Activated CD4-positive, alpha-beta T cell treated with anti-CD3 and anti-CD28 coated beads, Interleukin-2, amount 10 ng/mL, durations not matched to agents 24 days and 14 days (primary cell): ENCODE measurements at regions not wholly inside any gene's neighbourhood (a gene's known extent, or its start where the extent isn't known, plus 50 kb on each side); places are given as distances from the start of the nearest gene placed in this dataset.
"Not testable (repeated sequence)": the region's sequence is repeated elsewhere in the genome, so short reads cannot be mapped to it uniquely, and the experiment has no call there.

ENCODE experiments used
- DNase-seq: peaks from one replicate; pipeline ENCODE4 v3.0.0; 2022
- H3K27ac Mint-ChIP-seq: one replicate; pipeline ENCODE4 v1.8.0; 2022; ENCODE audit warnings: mild to moderate bottlenecking, mixed read lengths
- H3K27me3 Mint-ChIP-seq: one replicate; pipeline ENCODE4 v1.8.0; 2022; ENCODE audit warnings: mixed read lengths
- H3K36me3 Mint-ChIP-seq: one replicate; pipeline ENCODE4 v1.8.0; 2022; ENCODE audit warnings: low read depth, mild to moderate bottlenecking, mixed read lengths
- H3K4me1 Mint-ChIP-seq: one replicate; pipeline ENCODE4 v1.8.0; 2021; ENCODE audit warnings: mixed read lengths
- H3K4me3 Mint-ChIP-seq: one replicate; pipeline ENCODE4 v1.8.0; 2022; ENCODE audit warnings: mild to moderate bottlenecking, moderate library complexity, mixed read lengths
- H3K9me3 Mint-ChIP-seq: one replicate; pipeline ENCODE4 v1.8.0; 2021; ENCODE audit warnings: mixed read lengths
- intact Hi-C: fragments of 100-400 bp; cut with micrococcal nuclease; formaldehyde crosslinking; loops from one replicate; pipeline ENCODE4 v1.15.1; 2023

GRCh38 chr18:39168723-39169122 is 1603.1 kb upstream of the CELF4 start:
- no peaks in the 10 kb centered on the region for H3K27me3 Mint-ChIP-seq
- no peak for DNase-seq
- H3K4me3 Mint-ChIP-seq: no peak overlapping the region
- no peaks in the 10 kb centered on the region for H3K36me3 Mint-ChIP-seq
- intact Hi-C loops: no loop called here
- no peak overlapping the region for H3K27ac Mint-ChIP-seq
- H3K4me1 Mint-ChIP-seq: no peaks in the 10 kb centered on the region
- peaks cover 3% of the 10 kb centered on the region for H3K9me3 Mint-ChIP-seq

GRCh38 chr18:39167990-39168389 is 1602.4 kb upstream of the CELF4 start:
- Mint-ChIP-seq H3K27ac (no peak overlapping the region), H3K4me1 (no peaks in the 10 kb centered on the region), H3K27me3 (no peaks in the 10 kb centered on the region), H3K4me3 (no peak overlapping the region), H3K9me3 (peaks cover 3% of the 10 kb centered on the region), H3K36me3 (no peaks in the 10 kb centered on the region)
- intact Hi-C loops: no loop called here
- DNase-seq: no peak

GRCh38 chr18:39166776-39167175 is 1601.2 kb upstream of the CELF4 start:
- peaks cover 3% of the 10 kb centered on the region for H3K9me3 Mint-ChIP-seq
- H3K36me3 Mint-ChIP-seq: no peaks in the 10 kb centered on the region
- no peak overlapping the region for H3K27ac Mint-ChIP-seq
- H3K27me3 Mint-ChIP-seq: no peaks in the 10 kb centered on the region
- intact Hi-C loops: no loop called here
- no peaks in the 10 kb centered on the region for H3K4me1 Mint-ChIP-seq
- H3K4me3 Mint-ChIP-seq: no peak overlapping the region
- DNase-seq: no peak

DNA sequence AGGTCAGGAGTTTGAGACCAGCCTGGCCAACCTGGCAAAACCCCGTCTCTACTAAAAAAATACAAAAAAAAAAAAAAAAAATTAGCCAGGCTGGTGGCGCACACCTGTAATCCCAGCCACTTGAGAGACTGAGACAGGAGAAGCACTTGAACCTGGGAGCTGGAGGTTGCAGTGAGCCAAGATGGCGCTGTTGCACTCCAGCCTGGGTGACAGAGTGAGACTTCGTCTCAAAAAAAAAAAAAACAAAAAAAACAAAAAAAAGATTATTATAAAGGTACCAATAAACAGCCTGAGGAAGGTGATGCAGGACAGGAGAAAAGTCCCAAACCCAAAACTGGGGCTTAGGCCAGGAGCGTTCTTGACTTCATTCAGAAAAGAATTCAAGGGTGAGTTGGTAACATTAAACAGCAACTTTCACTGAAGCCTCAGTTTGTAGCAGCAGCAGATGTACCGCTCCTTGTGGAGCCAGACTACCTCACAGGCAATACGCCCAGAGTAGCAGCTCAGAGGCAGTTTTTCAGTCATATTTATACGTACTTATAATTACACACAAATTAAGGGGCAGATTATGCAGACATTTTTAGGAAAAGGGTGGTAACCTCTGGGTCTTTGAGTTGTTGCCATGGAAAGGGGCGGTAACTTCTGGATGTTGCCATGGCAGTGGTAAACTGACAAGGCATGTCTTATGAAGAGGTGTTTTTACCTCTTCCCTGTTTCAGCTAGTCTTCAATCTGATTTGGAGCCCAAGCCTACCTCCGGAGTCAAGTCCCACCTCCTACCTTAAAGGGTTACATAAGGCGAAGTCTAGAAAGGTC is 1596.6 kb upstream of the CELF4 start:
- no peaks in the 10 kb centered on the region for H3K27me3 Mint-ChIP-seq
- intact Hi-C loops: no loop called here
- H3K4me1 Mint-ChIP-seq: no peaks in the 10 kb centered on the region
- peaks cover 3% of the 10 kb centered on the region for H3K9me3 Mint-ChIP-seq
- DNase-seq: no peak
- H3K27ac Mint-ChIP-seq: no peak overlapping the region
- no peak overlapping the region for H3K4me3 Mint-ChIP-seq
- H3K36me3 Mint-ChIP-seq: no peaks in the 10 kb centered on the region

DNA sequence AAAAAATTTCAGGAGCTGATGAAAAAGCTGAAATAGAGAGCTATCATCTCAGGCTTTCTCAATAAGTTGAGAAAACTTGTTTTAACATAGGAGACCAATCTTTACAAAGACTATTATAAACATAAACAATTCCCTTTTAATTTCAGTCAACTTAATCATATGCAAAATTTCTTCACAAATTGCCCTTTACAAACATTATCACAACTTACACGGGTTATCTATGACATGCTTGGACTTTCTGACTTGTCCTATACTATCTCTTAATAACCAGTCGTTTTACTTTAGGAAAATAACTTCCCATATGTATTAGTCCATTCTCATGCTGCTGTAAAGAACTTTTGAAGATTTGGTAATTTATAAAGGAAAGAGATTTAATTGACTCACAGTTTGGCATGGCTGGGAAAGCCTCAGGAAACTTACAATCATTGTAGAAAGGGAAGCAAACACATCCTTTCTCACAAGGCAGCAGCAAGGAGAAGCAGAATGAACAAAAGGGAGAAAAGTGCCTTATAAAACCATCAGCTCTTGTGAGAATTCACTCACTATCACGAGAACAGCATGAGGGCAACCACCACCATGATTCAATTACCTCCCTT is 1583.7 kb upstream of the CELF4 start:
- Mint-ChIP-seq H3K9me3 (peaks cover 10% of the 10 kb centered on the region), H3K27ac (no peak overlapping the region), H3K4me1 (no peaks in the 10 kb centered on the region), H3K27me3 (no peaks in the 10 kb centered on the region), H3K4me3 (no peak overlapping the region), H3K36me3 (no peaks in the 10 kb centered on the region)
- DNase-seq: no peak
- intact Hi-C loops: no loop called here

DNA sequence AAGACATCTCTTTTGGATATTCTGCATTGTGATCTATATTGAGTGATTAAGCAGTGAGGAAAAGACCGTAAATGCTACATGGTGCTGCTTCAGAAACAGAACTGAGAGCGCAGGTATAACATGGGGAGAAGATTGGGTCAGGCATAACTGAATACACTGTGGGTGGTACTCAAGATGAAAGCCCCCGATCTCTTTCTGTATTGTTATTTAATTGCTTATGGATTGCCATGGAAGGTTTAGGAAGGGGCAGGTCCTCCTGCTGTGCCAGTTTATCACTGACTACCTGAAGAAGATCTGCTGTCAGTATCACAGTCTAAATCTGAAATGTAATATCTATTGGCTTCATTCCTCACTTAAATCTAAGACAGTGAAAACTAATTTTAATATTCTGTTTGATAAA is 1568.7 kb upstream of the CELF4 start:
- no peaks in the 10 kb centered on the region for H3K9me3 Mint-ChIP-seq
- intact Hi-C loops: no loop called here
- no peaks in the 10 kb centered on the region for H3K4me1 Mint-ChIP-seq
- no peak overlapping the region for H3K4me3 Mint-ChIP-seq
- H3K27ac Mint-ChIP-seq: no peak overlapping the region
- no peaks in the 10 kb centered on the region for H3K36me3 Mint-ChIP-seq
- no peaks in the 10 kb centered on the region for H3K27me3 Mint-ChIP-seq
- DNase-seq: no peak

DNA sequence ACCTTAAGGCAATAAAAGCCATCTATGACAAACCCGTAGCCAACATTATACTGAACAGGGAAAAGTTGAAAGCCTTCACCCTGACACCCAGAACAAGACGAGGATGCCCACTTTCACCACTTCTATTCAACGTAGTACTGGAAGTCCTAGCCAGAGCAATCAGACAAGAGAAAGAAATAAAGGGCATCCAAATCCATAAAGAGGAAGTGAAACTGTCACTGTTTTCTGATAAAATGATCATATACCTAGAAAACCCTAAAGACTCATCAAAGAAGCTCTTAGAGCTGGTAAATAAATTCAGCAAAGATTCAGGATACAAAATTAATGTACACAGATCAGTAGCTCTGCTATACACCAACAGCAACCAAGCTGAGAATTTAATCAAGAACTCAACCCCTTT is 1561.9 kb upstream of the CELF4 start:
- H3K27ac Mint-ChIP-seq, intact Hi-C loops, H3K4me1 Mint-ChIP-seq, H3K36me3 Mint-ChIP-seq, H3K4me3 Mint-ChIP-seq, H3K27me3 Mint-ChIP-seq, DNase-seq: not testable (repeated sequence)
- H3K9me3 Mint-ChIP-seq: peaks cover 11% of the 10 kb centered on the region

DNA sequence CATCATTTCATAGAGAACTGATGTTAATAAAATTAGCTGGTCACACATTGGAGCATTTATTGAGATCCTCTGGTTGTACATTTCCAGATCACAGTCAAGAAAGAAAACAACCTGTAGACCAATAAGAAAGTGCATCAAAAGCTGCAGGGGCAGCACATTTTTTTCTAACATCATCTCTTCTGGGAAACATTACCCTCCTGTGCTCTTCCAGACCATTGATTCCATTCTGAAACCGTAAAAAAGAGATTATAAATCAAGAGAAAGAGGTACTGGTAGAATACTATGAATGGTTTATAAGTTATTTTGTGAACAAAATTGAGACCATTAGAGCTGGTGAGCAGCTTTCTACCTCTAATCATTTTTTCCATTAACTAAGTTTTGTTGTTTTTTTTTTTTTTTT is 1548.2 kb upstream of the CELF4 start:
- Mint-ChIP-seq H3K9me3 (no peaks in the 10 kb centered on the region), H3K4me3 (no peak overlapping the region), H3K27me3 (no peaks in the 10 kb centered on the region), H3K27ac (no peak overlapping the region), H3K36me3 (no peaks in the 10 kb centered on the region), H3K4me1 (no peaks in the 10 kb centered on the region)
- no peak for DNase-seq
- intact Hi-C loops: no loop called here

GRCh38 chr18:39105104-39105503 is 1539.5 kb upstream of the CELF4 start:
- DNase-seq: no peak
- intact Hi-C loops: no loop called here
- no peaks in the 10 kb centered on the region for H3K27me3 Mint-ChIP-seq

DNA sequence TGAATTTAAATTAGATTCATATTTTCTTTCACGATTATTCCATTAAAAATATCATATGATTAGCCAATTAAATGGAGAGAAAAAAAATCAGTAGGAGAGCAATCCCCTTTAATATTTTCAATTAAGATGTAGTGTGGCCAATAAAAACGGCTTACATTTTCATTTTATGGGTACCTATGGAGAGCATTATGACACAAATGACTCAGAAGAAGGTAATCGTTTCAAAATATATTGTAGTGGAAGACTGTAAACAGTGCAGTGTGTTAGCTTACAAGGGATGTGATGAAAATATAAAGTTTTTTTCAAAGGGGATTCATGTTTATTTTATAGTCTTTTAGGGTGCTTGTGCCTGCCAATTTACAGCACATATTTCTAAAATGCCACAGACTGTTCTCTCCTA is 1507.4 kb upstream of the CELF4 start:
- H3K4me3 Mint-ChIP-seq: no peak overlapping the region
- no peaks in the 10 kb centered on the region for H3K4me1 Mint-ChIP-seq
- no peak for DNase-seq
- H3K27ac Mint-ChIP-seq: no peak overlapping the region
- H3K36me3 Mint-ChIP-seq: no peaks in the 10 kb centered on the region
- H3K9me3 Mint-ChIP-seq: no peaks in the 10 kb centered on the region
- intact Hi-C loops: no loop called here
- H3K27me3 Mint-ChIP-seq: no peaks in the 10 kb centered on the region

More at GRCh38 chr18:39105104-39105503, 1539.5 kb upstream of the CELF4 start:
- no peaks in the 10 kb centered on the region for H3K4me1 Mint-ChIP-seq
- no peak overlapping the region for H3K27ac Mint-ChIP-seq
- no peaks in the 10 kb centered on the region for H3K9me3 Mint-ChIP-seq
- no peaks in the 10 kb centered on the region for H3K36me3 Mint-ChIP-seq
- no peak overlapping the region for H3K4me3 Mint-ChIP-seq

GRCh38 chr18:39062426-39062825 is 1496.8 kb upstream of the CELF4 start:
- no peak overlapping the region for H3K4me3 Mint-ChIP-seq
- DNase-seq: no peak
- intact Hi-C loops: no loop called here
- no peaks in the 10 kb centered on the region for H3K9me3 Mint-ChIP-seq
- no peaks in the 10 kb centered on the region for H3K36me3 Mint-ChIP-seq
- no peak overlapping the region for H3K27ac Mint-ChIP-seq
- H3K4me1 Mint-ChIP-seq: no peaks in the 10 kb centered on the region
- no peaks in the 10 kb centered on the region for H3K27me3 Mint-ChIP-seq

DNA sequence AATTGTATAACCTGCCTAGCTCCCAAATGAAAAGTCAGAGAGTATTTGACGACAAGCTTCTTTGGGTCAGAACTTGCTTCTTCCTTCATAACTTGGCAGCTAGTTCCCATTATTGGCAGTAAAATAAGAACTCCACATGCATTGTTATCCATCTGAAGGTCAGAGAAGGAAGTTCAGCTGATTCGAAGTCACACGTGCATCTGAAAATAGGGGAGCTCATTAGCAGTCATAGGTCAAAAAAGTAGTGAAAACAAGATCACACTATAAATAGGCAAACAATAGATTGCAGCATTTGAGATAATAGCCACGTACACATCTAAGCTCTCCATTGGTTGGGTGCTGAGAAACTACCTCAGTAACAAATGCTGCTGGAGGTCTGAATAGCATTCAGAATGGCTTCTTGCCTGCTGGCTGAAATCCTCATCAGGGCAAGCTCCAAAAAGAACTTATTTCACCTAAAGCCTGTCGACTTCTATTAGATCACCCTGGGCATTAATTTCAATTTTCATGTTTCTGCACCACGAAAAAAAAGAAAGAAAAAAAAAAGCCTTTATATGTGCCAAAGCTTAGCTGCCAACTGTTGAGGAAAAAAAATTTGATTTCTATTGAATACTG is 1492.9 kb upstream of the CELF4 start:
- Mint-ChIP-seq H3K4me1 (no peaks in the 10 kb centered on the region), H3K9me3 (no peaks in the 10 kb centered on the region), H3K4me3 (no peak overlapping the region), H3K27me3 (no peaks in the 10 kb centered on the region), H3K27ac (no peak overlapping the region), H3K36me3 (no peaks in the 10 kb centered on the region)
- intact Hi-C loops: no loop called here
- DNase-seq: no peak

- H3K9me3 Mint-ChIP-seq: no peaks in the 10 kb centered on the region
- no peak overlapping the region for H3K4me3 Mint-ChIP-seq
- intact Hi-C loops: no loop called here
- no peak overlapping the region for H3K27ac Mint-ChIP-seq
- no peak for DNase-seq
- H3K36me3 Mint-ChIP-seq: no peaks in the 10 kb centered on the region
- no peaks in the 10 kb centered on the region for H3K4me1 Mint-ChIP-seq
- H3K27me3 Mint-ChIP-seq: no peaks in the 10 kb centered on the region
Measured at GRCh38 chr18:39057423-39058064, 1491.9 kb upstream of the CELF4 start.

DNA sequence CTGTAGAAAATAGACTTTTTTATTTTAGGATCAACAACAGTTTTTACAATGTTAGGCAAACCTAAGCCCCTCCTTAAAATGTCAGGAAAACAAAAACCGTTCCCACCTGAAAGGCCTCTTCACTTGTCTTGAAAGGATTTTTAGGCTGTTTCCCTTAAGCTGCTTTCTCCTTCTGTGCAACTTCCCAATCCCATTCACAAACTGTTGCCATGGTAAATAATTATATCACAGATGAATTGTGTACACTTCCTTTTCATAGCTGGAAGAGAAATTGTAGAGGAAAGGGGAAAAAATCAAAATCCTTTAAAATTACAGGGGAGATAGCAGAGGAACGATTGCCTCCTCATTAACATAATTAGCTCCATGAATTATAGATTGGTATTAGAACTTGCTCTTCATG is 1488.0 kb upstream of the CELF4 start:
- Mint-ChIP-seq H3K4me1 (no peaks in the 10 kb centered on the region), H3K4me3 (no peak overlapping the region), H3K9me3 (no peaks in the 10 kb centered on the region), H3K27me3 (no peaks in the 10 kb centered on the region), H3K36me3 (no peaks in the 10 kb centered on the region), H3K27ac (no peak overlapping the region)
- intact Hi-C loops: no loop called here
- DNase-seq: no peak
